GM13976 (cell line): ENCODE measurements at regions not wholly inside any gene's neighbourhood (a gene's known extent, or its start where the extent isn't known, plus 50 kb on each side); places are given as distances from the start of the nearest gene placed in this dataset.

Source experiments
- DNase-seq: peaks from one replicate; pipeline ENCODE4 v3.0.0; 2012; ENCODE audit warnings: low spot score
- CTCF ChIP-seq: IDR thresholded peaks from 2 replicates; pipeline ENCODE4 v1.5.1; 2012; ENCODE audit warnings: borderline replicate concordance, mild to moderate bottlenecking; ENCODE audit not compliant: insufficient read depth; ENCODE audit errors: extremely low read depth, missing control alignments, control extremely low read depth
- in situ Hi-C: fragments of 300-500 bp; cut with MboI; formaldehyde crosslinking; loops from one replicate; pipeline ENCODE4 v1.12.0; 2022; ENCODE audit warnings: low sequenced_read_pairs, mixed read lengths, inconsistent platforms; ENCODE audit not compliant: unreplicated experiment

DNA sequence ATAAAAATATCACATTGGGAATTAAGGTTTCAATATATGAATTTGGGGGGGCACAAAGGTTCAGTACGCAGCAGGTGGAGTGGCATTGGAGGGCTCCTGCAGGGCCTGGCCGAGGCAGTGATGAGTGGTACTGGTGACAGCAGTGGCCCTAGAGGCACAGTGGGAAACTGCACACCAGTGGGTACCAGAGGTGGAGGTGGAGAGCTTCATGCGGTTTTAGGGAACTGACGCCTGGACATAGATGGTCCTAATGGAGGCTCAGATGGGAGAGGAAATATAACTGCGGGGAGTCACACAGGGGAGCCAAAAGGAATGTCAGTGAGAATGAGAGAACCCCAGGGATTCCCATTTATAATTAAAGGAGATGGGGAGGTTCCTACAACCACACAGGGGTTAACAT is 156.2 kb downstream of the COG6 start:
- in situ Hi-C loops, result no loop called here
- TF ChIP-seq CTCF, result no peak
- no peak for DNase-seq

GRCh38 chr13:39815345-39816111 is 160.1 kb downstream of the COG6 start:
- in situ Hi-C loops, result no loop called here
- DNase-seq, result no peak
- TF ChIP-seq CTCF, result no peak

- in situ Hi-C loops, result no loop called here
- no peak for DNase-seq
- no peak for TF ChIP-seq CTCF
Measured at GRCh38 chr13:39816936-39817335, 161.5 kb downstream of the COG6 start.

DNA sequence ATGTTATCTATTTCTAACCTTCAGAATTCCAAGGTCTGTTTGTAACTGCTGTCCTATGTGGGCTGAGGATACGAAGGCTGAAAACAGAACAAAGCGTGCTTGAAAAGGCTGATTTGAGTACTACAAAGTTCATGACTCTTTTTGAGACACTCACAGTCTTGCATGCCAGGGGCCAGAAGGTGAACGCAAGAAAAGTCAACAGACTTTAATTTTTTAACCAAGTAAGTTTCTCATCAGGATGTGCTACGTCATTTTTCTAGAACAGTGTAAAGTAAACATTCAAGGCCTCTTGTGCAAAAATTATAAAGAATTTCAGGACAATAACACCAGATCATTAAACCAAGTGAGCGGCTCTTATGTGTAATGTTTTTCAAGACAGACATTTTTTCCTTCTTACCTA is 163.5 kb downstream of the COG6 start:
- DNase-seq, result no peak
- TF ChIP-seq CTCF, result no peak
- in situ Hi-C loops, result no loop called here

GRCh38 chr13:39820606-39821005 is 165.1 kb downstream of the COG6 start:
- no peak for DNase-seq
- TF ChIP-seq CTCF, result no peak
- in situ Hi-C loops, result no loop called here

DNA sequence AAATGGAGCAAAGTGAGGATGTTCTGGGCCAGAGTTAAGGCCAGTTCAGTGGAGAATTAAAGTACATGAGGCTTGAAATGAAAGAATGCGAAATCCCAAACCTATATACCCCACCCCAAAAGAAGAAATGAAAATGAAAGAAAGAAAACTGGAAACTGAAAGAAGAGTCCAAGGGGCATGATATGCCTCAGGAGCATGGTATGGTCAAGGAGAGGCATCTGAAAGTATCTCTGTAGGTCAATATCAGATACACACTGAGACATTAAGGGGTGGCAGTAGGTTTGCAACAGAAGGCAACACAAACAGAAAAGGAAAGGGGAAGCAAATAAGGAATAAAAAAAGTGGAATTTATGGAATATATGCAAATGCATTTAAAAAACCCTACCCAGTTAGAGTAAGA is 166.5 kb downstream of the COG6 start:
- no peak for TF ChIP-seq CTCF
- in situ Hi-C loops, result no loop called here

More for the DNA sequence above, 166.5 kb downstream of the COG6 start:
- no peak for DNase-seq
